Ishikawa (cell line): ENCODE measurements at regions not wholly inside any gene's neighbourhood (a gene's known extent, or its start where the extent isn't known, plus 50 kb on each side); places are given as distances from the start of the nearest gene placed in this dataset.

Experiments
- CEBPB ChIP-seq: IDR thresholded peaks from 2 replicates; pipeline ENCODE4 v1.6.1; 2012
- EGR1 ChIP-seq: IDR thresholded peaks from 2 replicates; pipeline ENCODE4 v1.6.1; 2012
- MAX ChIP-seq: IDR thresholded peaks from 2 replicates; pipeline ENCODE4 v1.6.1; 2012
- NFIC ChIP-seq: IDR thresholded peaks from 2 replicates; pipeline ENCODE4 v1.6.1; 2012
- RAD21 ChIP-seq: IDR thresholded peaks from 2 replicates; pipeline ENCODE4 v1.6.1; 2012; ENCODE audit warnings: low read depth
- REST ChIP-seq: IDR thresholded peaks from 2 replicates; pipeline ENCODE4 v1.6.1; 2012; ENCODE audit warnings: low read depth, mild to moderate bottlenecking
- TAF1 ChIP-seq: IDR thresholded peaks from 2 replicates; pipeline ENCODE4 v1.6.1; 2012; ENCODE audit warnings: low read depth, mild to moderate bottlenecking
- TEAD4 ChIP-seq: IDR thresholded peaks from 2 replicates; pipeline ENCODE4 v1.6.1; 2012
- USF1 ChIP-seq: IDR thresholded peaks from 2 replicates; pipeline ENCODE4 v1.6.1; 2012
- ZBTB7A ChIP-seq: IDR thresholded peaks from 2 replicates; pipeline ENCODE4 v1.6.1; 2012; ENCODE audit warnings: low read depth

DNA sequence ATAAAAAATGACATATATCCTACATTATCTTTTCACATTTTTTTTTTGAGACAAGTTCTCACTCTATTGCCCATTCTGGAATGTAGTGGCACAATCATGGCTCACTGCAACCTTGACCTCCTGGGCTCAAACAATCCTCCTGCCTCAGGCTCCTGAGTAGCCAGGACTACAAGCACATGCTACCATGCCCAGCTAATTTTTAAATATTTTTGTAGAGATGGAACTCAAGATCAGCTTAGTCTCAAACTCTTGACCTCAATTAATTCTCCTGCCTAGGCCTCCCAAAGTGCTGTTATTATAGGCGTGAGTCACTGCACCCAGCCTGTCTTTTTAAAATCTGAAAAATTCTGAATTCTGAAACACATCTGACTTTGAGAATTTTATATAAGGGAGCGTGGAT, 241.9 kb upstream of the DCN start:
- TF ChIP-seq REST (no peak), EGR1 (no peak), CEBPB (no peak), NFIC (no peak), ZBTB7A (no peak), MAX (no peak), TAF1 (no peak), TEAD4 (no peak), USF1 (no peak), RAD21 (no peak)
